ENCODE measurements at regions not wholly inside any gene's neighbourhood (a gene's known extent, or its start where the extent isn't known, plus 50 kb on each side); places are given as distances from the start of the nearest gene placed in this dataset.

GRCh38 chr3:176946202-176946601 is 251.1 kb downstream of the TBL1XR1 start:
- TF ChIP-seq EZH2 (IDR thresholded peaks at IDR 0.05; ENCODE audit: insufficient read depth, poor library complexity, severe bottlenecking) (no peak), EZH2phosphoT487 (IDR thresholded peaks at IDR 0.05; ENCODE audit: insufficient read depth, low read depth) (no peak)
